ENCODE measurements at regions not wholly inside any gene's neighbourhood (a gene's known extent, or its start where the extent isn't known, plus 50 kb on each side); places are given as distances from the start of the nearest gene placed in this dataset.
"Not testable (repeated sequence)": the region's sequence is repeated elsewhere in the genome, so short reads cannot be mapped to it uniquely, and the experiment has no call there.

DNA sequence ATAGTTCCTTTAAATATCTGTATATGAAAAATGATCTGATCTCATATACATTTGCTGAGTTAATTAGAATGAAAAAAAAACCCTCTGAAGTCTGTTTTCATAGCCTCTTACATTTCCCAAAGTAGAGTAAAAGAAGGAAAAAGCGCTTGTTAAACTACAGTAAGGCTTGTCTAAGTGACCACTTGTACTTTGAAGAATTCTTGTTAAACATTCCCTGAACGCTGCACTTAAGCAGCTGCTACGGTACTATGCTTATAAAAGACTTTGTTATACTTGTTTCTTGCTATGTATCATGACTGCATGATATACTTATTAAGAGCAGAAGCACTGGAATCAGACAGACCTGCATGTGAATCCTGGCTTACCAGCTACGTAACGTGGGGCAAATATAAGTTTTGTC is 81.7 kb upstream of the MTAP start:
- no peak overlapping the region for H3K27ac Mint-ChIP-seq
- ChIA-PET CTCF (interaction anchor here (0.7 kb wide), 1 partner anchor 453 kb away, joined by 3 read pairs; no protein-coding TSS in a partner anchor), POLR2A (no interaction called here)
- H3K4me3 Mint-ChIP-seq, result no peak overlapping the region
- no peak for DNase-seq
- no peaks in the 10 kb centered on the region for H3K4me1 Mint-ChIP-seq
- TF ChIP-seq, protein P1, sequence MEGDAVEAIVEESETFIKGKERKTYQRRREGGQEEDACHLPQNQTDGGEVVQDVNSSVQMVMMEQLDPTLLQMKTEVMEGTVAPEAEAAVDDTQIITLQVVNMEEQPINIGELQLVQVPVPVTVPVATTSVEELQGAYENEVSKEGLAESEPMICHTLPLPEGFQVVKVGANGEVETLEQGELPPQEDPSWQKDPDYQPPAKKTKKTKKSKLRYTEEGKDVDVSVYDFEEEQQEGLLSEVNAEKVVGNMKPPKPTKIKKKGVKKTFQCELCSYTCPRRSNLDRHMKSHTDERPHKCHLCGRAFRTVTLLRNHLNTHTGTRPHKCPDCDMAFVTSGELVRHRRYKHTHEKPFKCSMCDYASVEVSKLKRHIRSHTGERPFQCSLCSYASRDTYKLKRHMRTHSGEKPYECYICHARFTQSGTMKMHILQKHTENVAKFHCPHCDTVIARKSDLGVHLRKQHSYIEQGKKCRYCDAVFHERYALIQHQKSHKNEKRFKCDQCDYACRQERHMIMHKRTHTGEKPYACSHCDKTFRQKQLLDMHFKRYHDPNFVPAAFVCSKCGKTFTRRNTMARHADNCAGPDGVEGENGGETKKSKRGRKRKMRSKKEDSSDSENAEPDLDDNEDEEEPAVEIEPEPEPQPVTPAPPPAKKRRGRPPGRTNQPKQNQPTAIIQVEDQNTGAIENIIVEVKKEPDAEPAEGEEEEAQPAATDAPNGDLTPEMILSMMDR (IDR thresholded peaks at IDR 0.05), result no peak
- peaks cover 20% of the 10 kb centered on the region for H3K27me3 Mint-ChIP-seq
- no peak for ATAC-seq (ENCODE audit: low read depth)
- H3K36me3 Mint-ChIP-seq (ENCODE audit: low read depth), result no peaks in the 10 kb centered on the region
- intact Hi-C loops (cut with micrococcal nuclease), result no loop called here
- H3K9me3 Mint-ChIP-seq, result no peaks in the 10 kb centered on the region

DNA sequence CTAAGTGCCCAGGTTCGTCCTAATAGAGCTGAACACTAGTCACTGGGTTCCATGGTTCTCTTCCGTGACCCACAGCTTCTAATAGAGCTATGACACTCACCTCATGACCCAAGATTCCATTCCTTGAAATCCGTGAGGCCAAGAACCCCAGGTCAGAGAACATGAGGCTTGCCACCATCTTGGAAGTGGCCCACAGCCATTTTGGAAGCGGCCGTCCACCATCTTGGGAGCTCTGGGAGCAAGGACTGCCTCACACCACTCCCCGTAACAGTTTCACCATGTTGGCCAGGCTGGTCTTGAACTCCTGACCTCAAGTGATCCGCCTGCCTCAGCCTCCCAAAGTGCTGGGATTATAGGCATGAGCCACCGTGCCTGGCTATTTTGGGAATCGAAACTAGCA is 75.0 kb upstream of the MTAP start:
- DNase-seq; H3K27ac Mint-ChIP-seq; H3K36me3 Mint-ChIP-seq (ENCODE audit: low read depth); CTCF ChIA-PET; H3K9me3 Mint-ChIP-seq; intact Hi-C loops (cut with micrococcal nuclease); H3K4me3 Mint-ChIP-seq; POLR2A ChIA-PET; ATAC-seq (ENCODE audit: low read depth); H3K4me1 Mint-ChIP-seq: not testable (repeated sequence)
- H3K27me3 Mint-ChIP-seq, result peaks cover 13% of the 10 kb centered on the region

DNA sequence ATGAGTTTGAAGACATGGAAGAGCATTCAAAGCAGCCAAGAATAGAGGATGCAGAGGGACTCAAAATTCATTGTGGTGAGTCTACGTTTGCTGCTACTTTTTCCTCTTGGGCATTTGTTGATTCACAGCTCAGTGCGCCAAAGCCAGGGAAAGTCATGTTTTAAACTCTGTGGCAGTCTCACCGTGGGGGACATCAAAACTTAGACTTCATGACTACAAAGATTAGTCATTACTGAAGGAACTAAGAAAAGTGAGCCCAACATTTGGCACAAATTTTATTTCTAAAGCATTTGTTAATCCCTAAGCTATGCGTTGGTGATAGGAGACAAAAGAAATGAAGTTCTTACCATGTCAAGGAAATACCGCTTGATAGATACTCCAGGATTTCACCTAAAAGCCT is 73.7 kb upstream of the MTAP start:
- ATAC-seq (ENCODE audit: low read depth) (no peak), DNase-seq (no peak)
- no peak overlapping the region for H3K4me3 Mint-ChIP-seq
- H3K27me3 Mint-ChIP-seq, result peaks cover 10% of the 10 kb centered on the region
- ChIA-PET POLR2A (no interaction called here), CTCF (no interaction called here)
- intact Hi-C loops (cut with micrococcal nuclease), result no loop called here
- no peak overlapping the region for H3K27ac Mint-ChIP-seq
- H3K4me1 Mint-ChIP-seq, result no peaks in the 10 kb centered on the region
- TF ChIP-seq, protein P1 (IDR thresholded peaks at IDR 0.05), result no peak
- H3K36me3 Mint-ChIP-seq (ENCODE audit: low read depth), result no peaks in the 10 kb centered on the region
- H3K9me3 Mint-ChIP-seq, result no peaks in the 10 kb centered on the region

DNA sequence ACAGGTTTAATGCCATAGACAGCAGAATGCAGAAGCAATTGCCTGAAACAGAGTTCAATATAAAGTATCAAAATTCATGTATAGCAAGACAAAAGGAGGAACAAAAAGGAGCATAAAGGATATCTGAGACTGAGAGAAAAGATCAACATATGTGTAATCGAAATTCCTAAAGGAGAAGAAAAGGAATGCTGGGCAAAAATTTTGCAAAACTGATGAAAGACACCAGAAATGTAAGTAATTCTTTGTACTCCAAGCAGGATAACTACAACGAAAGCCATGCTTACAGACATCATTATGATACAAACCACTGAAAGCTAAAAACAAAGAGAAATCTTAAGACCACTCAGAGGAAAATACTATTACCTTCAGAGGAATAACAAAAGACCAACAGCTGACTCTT is 72.8 kb upstream of the MTAP start:
- POLR2A ChIA-PET, result no interaction called here
- H3K9me3 Mint-ChIP-seq, result no peaks in the 10 kb centered on the region

DNA sequence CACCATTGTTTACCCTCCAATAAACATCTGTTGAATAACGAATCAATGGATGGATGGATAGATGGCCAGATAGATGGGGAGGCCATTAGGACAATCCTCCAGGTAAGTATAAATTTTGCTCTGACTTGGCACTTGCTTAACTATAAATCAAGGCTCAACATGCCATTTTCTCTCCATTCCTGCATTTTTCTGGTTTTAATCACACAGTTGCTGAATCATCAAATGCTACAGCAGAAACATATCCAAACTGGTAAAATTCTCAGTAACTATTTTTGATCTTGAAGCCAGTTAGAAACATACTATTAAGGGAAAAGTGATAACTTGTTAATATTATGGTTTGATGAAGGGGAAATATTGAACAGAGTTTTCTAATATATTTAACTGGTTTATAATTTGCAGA is 71.5 kb upstream of the MTAP start:
- Mint-ChIP-seq H3K36me3 (ENCODE audit: low read depth) (no peaks in the 10 kb centered on the region), H3K27ac (no peak overlapping the region), H3K4me1 (no peaks in the 10 kb centered on the region), H3K27me3 (peaks cover 4% of the 10 kb centered on the region), H3K9me3 (no peaks in the 10 kb centered on the region), H3K4me3 (no peak overlapping the region)
- no peak for DNase-seq
- TF ChIP-seq, protein P1 (IDR thresholded peaks at IDR 0.05), result no peak
- no peak for ATAC-seq (ENCODE audit: low read depth)
- intact Hi-C loops (cut with micrococcal nuclease), result no loop called here
- ChIA-PET POLR2A (no interaction called here), CTCF (no interaction called here)

More for the DNA sequence above, 72.8 kb upstream of the MTAP start:
- DNase-seq, result no peak
- Mint-ChIP-seq H3K36me3 (ENCODE audit: low read depth) (no peaks in the 10 kb centered on the region), H3K4me3 (no peak overlapping the region), H3K4me1 (no peaks in the 10 kb centered on the region), H3K27me3 (peaks cover 10% of the 10 kb centered on the region), H3K27ac (no peak overlapping the region)
- no peak for ATAC-seq (ENCODE audit: low read depth)
- intact Hi-C loops (cut with micrococcal nuclease), result no loop called here
- TF ChIP-seq, protein P1 (IDR thresholded peaks at IDR 0.05), result no peak
- CTCF ChIA-PET, result no interaction called here

DNA sequence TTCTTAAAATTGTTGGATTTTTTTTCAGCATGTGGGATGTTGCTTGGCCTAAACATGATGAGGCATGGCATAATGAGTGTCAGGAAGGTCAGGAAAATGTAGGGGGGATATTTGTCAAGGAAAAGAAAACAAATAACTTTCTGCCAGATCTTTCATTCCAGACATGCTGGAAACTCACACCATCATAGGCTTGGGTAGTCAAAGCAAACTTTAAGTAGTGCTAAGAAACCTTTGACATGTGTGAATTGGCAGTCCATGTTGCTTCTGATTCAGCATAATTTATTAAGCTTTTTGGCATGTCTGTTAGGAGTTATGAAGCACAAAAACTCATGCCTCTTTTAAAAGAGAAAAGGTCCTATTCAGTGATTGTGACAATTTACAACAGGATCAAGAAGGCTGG is 61.3 kb upstream of the MTAP start:
- Mint-ChIP-seq H3K27me3 (peaks cover 18% of the 10 kb centered on the region), H3K27ac (no peak overlapping the region), H3K4me3 (no peak overlapping the region), H3K9me3 (no peaks in the 10 kb centered on the region), H3K4me1 (no peaks in the 10 kb centered on the region), H3K36me3 (ENCODE audit: low read depth) (no peaks in the 10 kb centered on the region)
- ATAC-seq (ENCODE audit: low read depth) (no peak), DNase-seq (no peak)
- intact Hi-C loops (cut with micrococcal nuclease), result no loop called here
- CTCF ChIA-PET, result no interaction called here
- TF ChIP-seq, protein P1 (IDR thresholded peaks at IDR 0.05), result no peak
- POLR2A ChIA-PET, result no interaction called here
